GM12878 (cell line): ENCODE measurements at regions not wholly inside any gene's neighbourhood (a gene's known extent, or its start where the extent isn't known, plus 50 kb on each side); places are given as distances from the start of the nearest gene placed in this dataset.

Source experiments
- ATAC-seq: fragments of 200-7000 bp; cut with Tn5 transposase; 3 replicates; pipeline ENCODE4 v1.9.1; 2020; ENCODE audit warnings: mild to moderate bottlenecking, moderate library complexity
- BruUV-seq: library from RNA; stranded (reverse); fragments of 400-500 nt; replicated peaks from 2 replicates; lab custom pipeline; 2021; lab: Mats Ljungman, UMichigan
- CTCF ChIA-PET: fragments of 300-600 bp; sonication (Branson Sonifier 250); formaldehyde crosslinking; extraction: SDS; loops from one replicate; lab custom pipeline; 2021; ENCODE audit warnings: inconsistent platforms; lab: Yijun Ruan, JAX
- POLR2A ChIA-PET: fragments of 350-600 bp; formaldehyde crosslinking; extraction: SDS; loops from one replicate; lab custom pipeline; 2021; ENCODE audit warnings: inconsistent platforms; lab: Charles Lee
- RAD21 ChIA-PET: fragments of 300-600 bp; sonication (Branson Sonifier 250); formaldehyde crosslinking; loops from one replicate; lab custom pipeline; 2023; ENCODE audit warnings: antibody characterized with exemption; ENCODE audit not compliant: unreplicated experiment; lab: Charles Lee
- SMC1A ChIA-PET: fragments of 300-600 bp; sonication (Branson Sonifier 250); formaldehyde crosslinking; loops from one replicate; lab custom pipeline; 2023; ENCODE audit not compliant: unreplicated experiment, uncharacterized antibody; lab: Charles Lee
- DNase-seq: peaks from one replicate; pipeline ENCODE4 v3.0.0-alpha.2; 2011; ENCODE audit warnings: low read depth, low spot score
- FAIRE-seq: peaks from 3 replicates; lab custom pipeline; 2011; peaks lifted over from hg19 to GRCh38; lab: Jason Lieb, UNC
- H2AFZ ChIP-seq: 2 replicates; pipeline ENCODE4 v1.6.0; 2011; ENCODE audit warnings: low read depth, low read length, control low read depth; ENCODE audit not compliant: control insufficient read depth
- H3K27ac ChIP-seq: 2 replicates; pipeline ENCODE4 v1.5.1; 2011; ENCODE audit warnings: control low read depth; ENCODE audit not compliant: control insufficient read depth, insufficient read depth
- H3K27me3 ChIP-seq, 2 experiments: replicated peaks in 1 of 2; 2 replicates each; pipeline versions ENCODE4 v1.6.0 to v1.6.1; 2011; ENCODE audit warnings: low read length in 1 of 2; ENCODE audit not compliant: control insufficient read depth in 2 of 2, insufficient read depth in 2 of 2
- H3K36me3 ChIP-seq, 2 experiments: 2 replicates each; pipeline ENCODE4 v1.5.1; 2011; ENCODE audit warnings: low read length in 1 of 2; ENCODE audit not compliant: control insufficient read depth in 2 of 2, insufficient read depth in 2 of 2
- H3K4me1 ChIP-seq: 2 replicates; pipeline ENCODE4 v1.6.1; 2011; ENCODE audit warnings: mild to moderate bottlenecking, low read length, moderate library complexity, mixed read lengths; ENCODE audit not compliant: control insufficient read depth, insufficient read depth
- H3K4me2 ChIP-seq: 2 replicates; pipeline ENCODE4 v1.6.0; 2011; ENCODE audit warnings: control low read depth; ENCODE audit not compliant: control insufficient read depth, insufficient read depth
- H3K4me3 ChIP-seq: fragments of 200-600 bp; sonication (generic); 2 replicates; pipeline ENCODE4 v1.5.1; 2016
- H3K79me2 ChIP-seq: 2 replicates; pipeline ENCODE4 v1.6.0; 2011; ENCODE audit warnings: low read length; ENCODE audit not compliant: control insufficient read depth, insufficient read depth
- H3K9ac ChIP-seq: 2 replicates; pipeline ENCODE4 v1.8.0; 2011; ENCODE audit warnings: low read length, control low read depth, mixed read lengths; ENCODE audit not compliant: control insufficient read depth, insufficient read depth
- H3K9me3 ChIP-seq: replicated peaks from 3 replicates; pipeline ENCODE4 v1.5.1; 2011; ENCODE audit warnings: mild to moderate bottlenecking, low read length; ENCODE audit not compliant: control insufficient read depth, insufficient read depth
- H4K20me1 ChIP-seq: 2 replicates; pipeline ENCODE4 v1.6.0; 2011; ENCODE audit not compliant: control insufficient read depth, insufficient read depth
- BACH1 ChIP-seq: fragments of 450-650 bp; IDR thresholded peaks from 2 replicates; pipeline ENCODE4 v1.6.1; 2017; ENCODE audit warnings: mild to moderate bottlenecking, borderline replicate concordance
- BRCA1 ChIP-seq: IDR thresholded peaks from 2 replicates; pipeline ENCODE4 v1.6.1; 2011; ENCODE audit warnings: low read depth, low read length, improper control_type of control experiment
- CHD4 ChIP-seq: fragments of 200-600 bp; sonication (generic); IDR thresholded peaks from 2 replicates; pipeline ENCODE4 v1.6.1; 2016; ENCODE audit warnings: mild to moderate bottlenecking
- HDGF ChIP-seq: fragments of 450-650 bp; IDR thresholded peaks from 2 replicates; pipeline ENCODE4 v1.6.1; 2016; ENCODE audit warnings: antibody characterized with exemption
- SIN3A ChIP-seq: IDR thresholded peaks from 2 replicates; pipeline ENCODE4 v1.6.1; 2012; ENCODE audit warnings: low read depth, low read length, improper control_type of control experiment
- SREBF2 ChIP-seq: IDR thresholded peaks from 2 replicates; pipeline ENCODE4 v1.6.1; 2012; ENCODE audit warnings: mild to moderate bottlenecking, low read length
- ZNF274 ChIP-seq: IDR thresholded peaks from one replicate; pipeline ENCODE4 v1.8.0; 2011; ENCODE audit not compliant: insufficient read length, insufficient read depth
- WGBS: methylation state at CpG from one replicate; pipeline ENCODE4 v1.1.6; 2016; ENCODE audit warnings: low lambda C conversion rate; ENCODE audit not compliant: insufficient replicate concordance, insufficient coverage; ENCODE audit errors: missing lambda C conversion rate; 5-methylcytosine and 5-hydroxymethylcytosine counted together
- in situ Hi-C: fragments of 300-500 bp; cut with MboI; formaldehyde crosslinking; loops from 9 replicates; pipeline ENCODE4 v1.14.3; 2018; ENCODE audit warnings: mixed read lengths
- intact Hi-C: fragments of 100-400 bp; cut with micrococcal nuclease; formaldehyde crosslinking; loops from one replicate; pipeline ENCODE4 v1.14.2; 2022; ENCODE audit not compliant: unreplicated experiment

- Histone ChIP-seq H3K4me3 (no peak overlapping the region), H3K4me2 (no peak overlapping the region), H3K9ac (no peak overlapping the region), H3K4me1 (no peaks in the 10 kb centered on the region), H2AFZ (no peak overlapping the region), H3K27ac (no peak overlapping the region), H3K27me3 (no peaks in the 10 kb centered on the region), H3K36me3 (no peaks in the 10 kb centered on the region), H3K9me3 (no peaks in the 10 kb centered on the region), H4K20me1 (no peaks in the 10 kb centered on the region), H3K79me2 (no peaks in the 10 kb centered on the region)
- DNase-seq = no peak
- intact Hi-C loops = no loop called here
- POLR2A ChIA-PET = interaction anchor here (1.1 kb wide), 1 partner anchor 10 kb away, joined by 4 read pairs; no protein-coding TSS in a partner anchor
- in situ Hi-C loops = no loop called here
- 51% methylated on average over 10 of the region's 10 CpGs for WGBS
- no TSS peak for BruUV-seq
- no peak for ATAC-seq
- CTCF ChIA-PET = interaction anchor here (0.8 to 1.4 kb wide), 3 partner anchors 16 to 59 kb away, joined by 3 to 6 read pairs (median 4); no protein-coding TSS in a partner anchor
- no peak for FAIRE-seq
- no peak for TF ChIP-seq SIN3A
- TF ChIP-seq CHD4 = no peak
- TF ChIP-seq BRCA1 = no peak
- TF ChIP-seq ZNF274 = no peak
- TF ChIP-seq BACH1 = no peak
- no peak for TF ChIP-seq SREBF2
- no peak for TF ChIP-seq HDGF
- SMC1A ChIA-PET = interaction anchor here (1.2 kb wide), 1 partner anchor 10 kb away, joined by 8 read pairs; no protein-coding TSS in a partner anchor
- RAD21 ChIA-PET = no interaction called here
Measured at GRCh38 chr15:37823601-37824275, 110.7 kb upstream of the TMCO5A start.
